Right lobe of liver (tissue), 4 donors: ENCODE measurements at regions not wholly inside any gene's neighbourhood (a gene's known extent, or its start where the extent isn't known, plus 50 kb on each side); places are given as distances from the start of the nearest gene placed in this dataset.

Source experiments
- CTCF ChIP-seq, 4 donors: fragments of 200-600 bp in 3 of 4; fragments of 450-650 bp in 1 of 4; IDR thresholded peaks; one replicate each; pipeline versions ENCODE4 v1.5.1 to v1.8.0; 2016 to 2022; ENCODE audit warnings: antibody characterized with exemption in 4 of 4, mild to moderate bottlenecking in 2 of 4
- POLR2A ChIP-seq: fragments of 450-650 bp; IDR thresholded peaks from one replicate; pipeline ENCODE4 v1.6.1; 2017; ENCODE audit warnings: antibody characterized with exemption, mild to moderate bottlenecking
- donor health status: DM: no; HTN: no; CAD: no.
- donor health status: DM: no; HTN: no; CAD: no.
- donor health status: DM: no; HTN: yes; CAD: no.

- TF ChIP-seq CTCF (IDR thresholded peaks at IDR 0.05) (no peak), POLR2A (no peak)
Measured at GRCh38 chr12:75921622-75922289, 109.8 kb downstream of the PHLDA1 start.
